ENCODE measurements at regions not wholly inside any gene's neighbourhood (a gene's known extent, or its start where the extent isn't known, plus 50 kb on each side); places are given as distances from the start of the nearest gene placed in this dataset.

DNA sequence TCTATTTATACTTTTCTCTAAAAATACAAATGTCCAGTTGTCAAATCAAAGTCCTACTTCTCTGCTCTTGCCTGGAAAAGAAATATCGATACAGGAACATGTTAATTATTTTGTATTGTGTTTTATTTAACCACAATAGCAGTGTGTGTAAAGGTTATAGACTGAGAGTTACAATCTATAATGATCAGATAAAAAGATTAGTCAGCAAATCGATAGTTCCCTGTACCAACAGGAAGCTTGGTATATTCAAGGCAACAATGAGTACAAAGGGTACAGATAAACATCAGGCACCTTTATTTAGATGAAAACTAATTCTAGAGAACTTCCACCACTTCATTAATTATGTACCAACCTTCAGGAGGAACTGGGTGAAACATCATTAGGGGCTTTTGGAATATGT is 469.5 kb downstream of the GBA3 start:
- intact Hi-C loops (cut with micrococcal nuclease) = no loop called here
- WGBS (ENCODE audit: insufficient coverage) = no CpG with 5 or more reads among the region's 2 CpGs

DNA sequence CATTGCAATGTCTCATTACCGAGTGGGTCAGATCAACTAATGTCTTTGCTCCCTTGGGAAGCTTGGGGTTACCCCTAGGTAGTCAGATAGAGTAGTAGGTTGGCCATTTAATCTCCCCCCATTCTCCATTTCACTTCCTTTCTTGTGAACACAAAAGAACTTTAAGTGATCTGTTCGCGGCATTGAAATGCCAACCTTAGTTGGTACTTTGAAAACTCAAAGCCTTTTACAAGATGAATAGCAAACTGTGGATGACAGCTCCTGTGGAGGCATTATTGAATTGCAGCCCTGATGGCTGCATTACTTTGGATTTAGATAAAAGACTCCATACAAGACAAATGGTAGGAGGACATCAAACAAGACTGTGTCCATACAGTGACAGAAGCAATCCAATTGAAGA is 469.1 kb downstream of the GBA3 start:
- Mint-ChIP-seq H3K4me1 (no peaks in the 10 kb centered on the region), H3K27me3 (no peaks in the 10 kb centered on the region), H3K9me3 (ENCODE audit: insufficient read depth) (peaks cover 6% of the 10 kb centered on the region), H3K4me3 (no peak overlapping the region), H3K27ac (no peak overlapping the region)
- no peak for DNase-seq
- Histone ChIP-seq H4K20me1 (ENCODE audit: control insufficient read depth, insufficient read depth, low read length, poor library complexity, severe bottlenecking) (no peaks in the 10 kb centered on the region), H3K9ac (ENCODE audit: low read length) (no peak overlapping the region), H3K4me2 (replicated peaks; ENCODE audit: low read depth, low read length, poor library complexity, severe bottlenecking) (no peak overlapping the region), H3K4me1 (ENCODE audit: control insufficient read depth in 2 of 2, insufficient read depth in 2 of 2, low read length in 2 of 2) (no peaks in the 10 kb centered on the region), H3K4me3 (ENCODE audit: control extremely low read depth in 1 of 5, extremely low read depth in 1 of 5, insufficient read depth in 1 of 5, low read depth in 2 of 5, low read length in 4 of 5) (no peak overlapping the region), H3K36me3 (replicated peaks in 1 of 2; ENCODE audit: control extremely low read depth in 1 of 2, control insufficient read depth in 1 of 2, extremely low read depth in 1 of 2, insufficient read depth in 2 of 2, low read length in 1 of 2) (no peaks in the 10 kb centered on the region), H3K79me2 (ENCODE audit: control insufficient read depth, insufficient read depth, low read length) (no peaks in the 10 kb centered on the region), H2AFZ (ENCODE audit: insufficient read depth, low read depth, low read length, poor library complexity, severe bottlenecking) (no peak overlapping the region), H3K27me3 (replicated peaks in 1 of 4; ENCODE audit: control extremely low read depth in 1 of 4, control insufficient read depth in 3 of 4, insufficient read depth in 4 of 4, low read length in 3 of 4) (no peaks in the 10 kb centered on the region), H3K9me3 (ENCODE audit: control extremely low read depth in 1 of 3, control insufficient read depth in 2 of 3, insufficient read depth in 1 of 3, low read length in 2 of 3) (no peaks in the 10 kb centered on the region), H3K27ac (ENCODE audit: low read length in 2 of 2) (no peak overlapping the region)
- intact Hi-C loops (cut with micrococcal nuclease) = no loop called here
- ATAC-seq (ENCODE audit: low read depth) = no peak
- TF ChIP-seq EZH2 (IDR thresholded peaks at IDR 0.05; ENCODE audit: borderline replicate concordance, insufficient read depth, low read depth, low read length, poor library complexity, severe bottlenecking) = no peak
- no peak for TF ChIP-seq CTCF (IDR thresholded peaks at IDR 0.05)
- POLR2A ChIA-PET = no interaction called here
- WGBS (ENCODE audit: insufficient coverage) = no CpG with 5 or more reads among the region's 3 CpGs
- CTCF ChIA-PET = no interaction called here

More for the DNA sequence above, 469.5 kb downstream of the GBA3 start:
- DNase-seq = no peak
- Histone ChIP-seq H3K27ac (ENCODE audit: low read length in 2 of 2) (no peak overlapping the region), H3K79me2 (ENCODE audit: control insufficient read depth, insufficient read depth, low read length) (no peaks in the 10 kb centered on the region), H4K20me1 (ENCODE audit: control insufficient read depth, insufficient read depth, low read length, poor library complexity, severe bottlenecking) (no peaks in the 10 kb centered on the region), H3K9ac (ENCODE audit: low read length) (no peak overlapping the region), H2AFZ (ENCODE audit: insufficient read depth, low read depth, low read length, poor library complexity, severe bottlenecking) (no peak overlapping the region), H3K4me1 (ENCODE audit: control insufficient read depth in 2 of 2, insufficient read depth in 2 of 2, low read length in 2 of 2) (no peaks in the 10 kb centered on the region), H3K36me3 (replicated peaks in 1 of 2; ENCODE audit: control extremely low read depth in 1 of 2, control insufficient read depth in 1 of 2, extremely low read depth in 1 of 2, insufficient read depth in 2 of 2, low read length in 1 of 2) (no peaks in the 10 kb centered on the region), H3K4me3 (ENCODE audit: control extremely low read depth in 1 of 5, extremely low read depth in 1 of 5, insufficient read depth in 1 of 5, low read depth in 2 of 5, low read length in 4 of 5) (no peak overlapping the region), H3K9me3 (ENCODE audit: control extremely low read depth in 1 of 3, control insufficient read depth in 2 of 3, insufficient read depth in 1 of 3, low read length in 2 of 3) (no peaks in the 10 kb centered on the region), H3K27me3 (replicated peaks in 1 of 4; ENCODE audit: control extremely low read depth in 1 of 4, control insufficient read depth in 3 of 4, insufficient read depth in 4 of 4, low read length in 3 of 4) (no peaks in the 10 kb centered on the region), H3K4me2 (replicated peaks; ENCODE audit: low read depth, low read length, poor library complexity, severe bottlenecking) (no peak overlapping the region)
- POLR2A ChIA-PET = no interaction called here
- Mint-ChIP-seq H3K27me3 (no peaks in the 10 kb centered on the region), H3K4me3 (no peak overlapping the region), H3K4me1 (no peaks in the 10 kb centered on the region), H3K27ac (no peak overlapping the region), H3K9me3 (ENCODE audit: insufficient read depth) (peaks cover 6% of the 10 kb centered on the region)
- CTCF ChIA-PET = no interaction called here
- TF ChIP-seq EZH2 (IDR thresholded peaks at IDR 0.05; ENCODE audit: borderline replicate concordance, insufficient read depth, low read depth, low read length, poor library complexity, severe bottlenecking) (no peak), CTCF (IDR thresholded peaks at IDR 0.05) (no peak)
- no peak for ATAC-seq (ENCODE audit: low read depth)
